NCI-H187 (cell line): ENCODE measurements at regions not wholly inside any gene's neighbourhood (a gene's known extent, or its start where the extent isn't known, plus 50 kb on each side); places are given as distances from the start of the nearest gene placed in this dataset.
"Not testable (repeated sequence)": the region's sequence is repeated elsewhere in the genome, so short reads cannot be mapped to it uniquely, and the experiment has no call there.

Experiments used
- DNase-seq, 2 experiments: peaks; one replicate each; lab custom pipeline; 2025; lab: John Stamatoyannopoulos, UW

DNA sequence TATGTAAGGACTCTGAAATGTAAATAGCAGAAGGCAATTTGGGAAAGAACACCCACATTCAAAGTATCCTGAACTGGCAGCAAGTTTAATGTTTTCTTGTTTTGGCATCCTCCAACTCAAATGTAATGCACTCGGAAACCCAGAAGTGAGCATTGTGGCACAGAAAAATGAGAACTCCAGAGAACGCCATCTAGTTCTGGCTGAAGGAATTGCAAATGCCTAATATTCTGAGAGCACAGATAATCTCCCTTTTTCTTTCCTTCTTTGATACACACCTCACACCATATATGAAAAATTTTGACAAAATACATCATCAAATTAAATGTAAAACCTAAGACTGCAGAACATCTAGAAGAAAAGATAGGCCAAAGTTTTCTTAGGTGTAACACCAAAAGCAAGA is 52.1 kb downstream of the PWWP3B start:
- DNase-seq = no peak

DNA sequence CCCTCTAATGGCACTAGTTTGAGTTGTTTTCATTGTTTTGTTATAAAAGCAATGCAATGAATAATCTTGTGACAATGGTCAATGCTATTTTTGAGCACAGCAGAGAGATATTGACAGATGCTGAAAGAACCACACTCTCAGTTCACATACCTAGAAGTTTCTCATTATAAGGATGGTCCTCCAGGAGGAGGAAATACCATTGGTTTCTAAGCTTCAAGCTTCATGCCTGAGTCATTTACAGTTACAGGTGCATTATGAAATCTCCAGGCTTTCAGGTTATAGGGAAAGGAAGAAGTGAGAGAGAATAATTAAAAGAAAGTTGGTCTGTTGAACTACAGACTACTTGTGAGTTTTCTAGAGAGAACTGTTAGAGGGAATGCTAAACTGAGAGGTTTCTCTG is 75.3 kb downstream of the PWWP3B start:
- no peak for DNase-seq

DNA sequence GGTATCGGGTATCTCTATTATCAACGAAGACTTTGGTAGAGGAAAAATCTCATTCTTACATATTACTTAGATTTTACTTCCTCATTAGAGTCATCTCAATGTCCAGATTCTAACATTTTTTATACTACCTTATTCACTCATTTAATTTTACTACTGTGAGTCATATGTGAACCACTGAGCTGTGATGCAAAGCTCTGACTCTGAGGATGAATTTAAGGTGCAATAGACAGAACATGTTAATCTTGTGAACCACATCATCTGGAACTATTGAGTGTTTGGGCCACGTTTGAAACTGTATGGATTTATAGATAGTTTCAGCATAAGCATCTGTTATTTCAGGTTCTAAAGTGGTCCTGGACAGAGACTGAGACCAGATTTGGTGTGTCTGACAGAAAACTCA is 78.4 kb downstream of the PWWP3B start:
- DNase-seq = no peak

DNA sequence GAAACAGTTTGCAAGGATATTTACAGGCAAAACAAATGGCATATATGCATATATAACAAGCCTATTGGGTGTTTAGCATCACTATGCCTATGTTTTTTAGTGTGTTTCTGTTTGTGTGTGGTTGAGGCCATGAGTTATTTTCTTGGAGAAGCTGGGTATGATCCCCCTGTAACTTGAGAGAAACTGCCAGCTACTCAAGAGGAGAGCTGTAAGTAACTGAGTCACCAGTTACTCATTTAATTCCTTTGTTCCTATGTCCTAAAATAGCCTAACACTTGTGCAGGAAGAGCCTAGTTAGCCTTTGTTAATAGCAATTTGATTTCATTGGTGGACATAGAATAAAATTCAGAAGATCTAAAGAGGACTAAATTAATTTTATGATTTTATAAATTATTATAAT is 79.1 kb downstream of the PWWP3B start:
- no peak for DNase-seq

DNA sequence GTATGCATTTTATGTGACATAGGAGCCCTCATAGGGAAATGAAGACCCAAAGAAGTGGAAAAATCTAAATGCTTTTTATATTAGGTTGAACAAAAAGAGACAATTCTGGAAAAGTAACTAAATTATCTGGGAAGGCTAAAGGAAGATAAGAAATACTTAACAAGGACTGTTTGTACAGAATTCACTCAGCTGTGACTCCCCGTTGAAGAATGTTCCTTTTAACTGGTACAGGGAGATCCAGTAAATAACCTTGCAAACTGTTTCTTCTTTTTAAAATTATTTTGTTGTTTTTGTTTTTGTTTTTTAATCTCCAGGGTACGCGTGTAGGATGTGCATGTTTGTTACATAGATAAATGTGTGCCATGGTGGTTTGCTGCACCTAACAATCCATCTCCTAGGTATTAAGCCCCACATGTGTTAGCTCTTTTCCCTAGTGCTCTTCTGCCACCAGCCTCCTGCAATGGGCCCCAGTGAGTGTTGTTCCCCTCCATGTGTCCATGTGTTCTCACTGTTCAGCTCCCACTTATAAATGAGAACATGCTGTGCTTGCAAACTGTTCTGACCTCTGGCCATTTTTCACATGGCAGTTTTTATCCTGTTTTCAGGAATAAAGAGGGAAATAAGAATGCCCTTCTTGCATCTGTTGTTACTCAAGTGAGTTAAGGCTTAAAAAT is 81.7 kb downstream of the PWWP3B start:
- no peak for DNase-seq

DNA sequence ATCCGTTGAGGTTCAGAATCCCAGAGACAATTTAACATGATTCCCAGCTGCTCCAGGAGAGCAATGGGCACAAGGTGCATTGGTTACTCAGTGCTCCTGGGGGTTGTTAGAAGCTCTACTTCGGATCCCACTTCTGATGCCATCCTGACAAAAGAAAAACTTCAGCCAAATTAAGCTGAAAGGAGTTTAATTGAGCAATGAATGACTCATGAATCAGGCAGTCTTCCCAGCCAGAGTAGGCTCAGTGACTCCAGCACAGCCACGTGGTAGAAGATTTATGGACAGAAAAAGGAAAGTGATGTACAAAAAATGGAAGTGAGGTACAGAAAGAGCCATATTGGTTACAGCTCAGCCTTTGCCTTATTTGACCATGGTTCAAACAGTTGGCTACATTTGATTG is 95.7 kb downstream of the PWWP3B start:
- no peak for DNase-seq

DNA sequence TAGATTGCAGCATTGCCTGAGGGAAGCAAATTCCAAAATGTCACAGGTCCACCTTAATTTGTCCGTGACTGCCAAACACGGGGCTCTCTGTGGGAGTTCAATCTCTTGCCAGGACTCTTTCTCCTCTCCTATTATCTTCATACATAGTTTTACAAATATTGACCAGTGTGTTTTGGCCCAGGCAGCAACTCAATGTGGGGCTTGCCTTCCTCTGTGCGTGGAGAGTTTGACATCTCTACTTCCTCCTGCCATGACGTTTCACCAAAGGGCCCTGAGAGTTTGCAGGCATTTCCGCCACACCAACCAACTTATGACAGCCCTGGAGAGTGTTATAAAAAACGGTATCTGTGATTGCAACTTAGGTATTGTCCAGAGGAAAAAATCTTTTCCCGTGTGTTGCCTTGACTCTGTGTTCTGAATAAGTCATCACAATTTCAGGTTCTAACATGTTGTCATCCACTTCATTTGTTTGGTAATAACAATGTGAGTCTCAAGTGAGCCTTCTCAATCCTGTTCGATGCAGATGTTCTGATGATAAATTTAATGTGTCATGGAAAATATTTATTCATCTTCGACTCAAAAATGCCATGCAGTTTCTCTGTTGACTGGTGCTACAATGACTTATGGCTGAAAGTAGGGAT is 106.0 kb downstream of the PWWP3B start:
- DNase-seq = not testable (repeated sequence)

DNA sequence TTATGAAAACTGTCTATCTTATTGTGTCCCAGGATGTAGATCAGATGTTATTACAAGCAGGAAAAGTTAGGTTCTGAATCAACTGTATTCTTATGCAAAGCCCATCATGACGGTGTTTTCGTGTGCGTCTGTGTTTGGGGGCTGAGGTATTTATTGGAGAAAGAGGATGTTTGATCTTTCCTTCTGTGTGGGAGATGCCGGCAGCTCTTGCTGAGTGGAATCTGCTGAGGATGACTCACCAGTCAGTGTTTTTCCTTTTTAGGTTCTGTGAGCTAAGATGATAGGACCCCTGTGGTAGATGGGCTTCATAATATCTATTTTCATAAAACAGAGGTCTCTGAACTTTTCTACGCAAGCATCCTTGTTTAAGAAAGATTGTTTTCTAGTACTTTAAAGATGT is 107.1 kb downstream of the PWWP3B start:
- not testable (repeated sequence) for DNase-seq

DNA sequence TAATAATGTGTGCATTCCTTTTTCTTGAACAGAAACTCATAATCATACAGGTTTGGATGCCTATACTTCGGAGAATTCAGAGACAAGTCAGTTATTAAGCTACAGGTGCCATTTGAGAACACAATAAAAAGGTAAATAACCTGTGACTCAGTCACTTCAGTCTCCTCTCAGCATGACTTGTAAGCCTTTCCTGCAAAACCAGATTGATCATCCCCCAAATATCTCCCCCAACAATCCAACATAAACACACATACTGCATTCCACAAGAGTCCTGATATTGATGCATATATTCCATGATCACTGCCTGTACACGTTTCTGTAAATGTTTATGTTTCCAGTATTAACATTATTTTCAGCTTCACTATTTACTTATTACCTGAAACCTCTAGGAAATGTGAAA is 110.8 kb downstream of the PWWP3B start:
- no peak for DNase-seq

DNA sequence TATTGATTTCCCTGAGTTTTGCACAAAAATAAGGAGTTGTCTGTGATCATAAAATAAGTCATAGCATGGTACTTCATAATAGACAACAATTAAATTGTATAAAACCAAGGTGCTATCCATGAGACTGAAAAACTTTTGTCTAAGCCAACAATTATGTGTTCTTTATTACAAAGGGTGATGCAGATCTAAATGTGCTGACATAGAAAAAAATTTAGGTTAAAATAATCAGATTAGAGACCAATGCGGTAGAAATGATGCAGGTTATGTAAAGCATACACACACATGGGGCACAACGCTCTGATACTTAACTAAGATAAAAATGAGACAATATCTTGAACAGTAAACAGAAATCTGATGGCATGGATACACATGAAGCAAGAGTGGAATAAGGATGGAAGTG is 113.3 kb downstream of the PWWP3B start:
- no peak for DNase-seq

DNA sequence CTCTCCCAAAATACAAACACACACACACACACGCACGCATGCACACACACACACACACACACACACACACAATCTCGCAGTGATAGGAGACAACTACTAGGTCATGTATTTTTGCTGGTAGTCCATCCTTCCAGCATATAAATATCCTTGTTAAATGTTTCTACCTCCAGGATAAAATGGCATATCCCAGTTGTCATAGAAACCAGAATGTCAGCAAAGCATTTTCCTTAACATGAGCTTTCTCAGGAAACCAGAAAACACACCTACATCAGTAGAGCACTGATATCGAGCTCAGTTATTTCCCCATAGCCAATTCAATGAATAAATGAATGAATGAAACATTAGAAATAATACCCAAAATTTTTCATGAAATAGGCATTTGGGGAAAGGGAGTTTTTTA is 115.7 kb downstream of the PWWP3B start:
- DNase-seq = no peak

DNA sequence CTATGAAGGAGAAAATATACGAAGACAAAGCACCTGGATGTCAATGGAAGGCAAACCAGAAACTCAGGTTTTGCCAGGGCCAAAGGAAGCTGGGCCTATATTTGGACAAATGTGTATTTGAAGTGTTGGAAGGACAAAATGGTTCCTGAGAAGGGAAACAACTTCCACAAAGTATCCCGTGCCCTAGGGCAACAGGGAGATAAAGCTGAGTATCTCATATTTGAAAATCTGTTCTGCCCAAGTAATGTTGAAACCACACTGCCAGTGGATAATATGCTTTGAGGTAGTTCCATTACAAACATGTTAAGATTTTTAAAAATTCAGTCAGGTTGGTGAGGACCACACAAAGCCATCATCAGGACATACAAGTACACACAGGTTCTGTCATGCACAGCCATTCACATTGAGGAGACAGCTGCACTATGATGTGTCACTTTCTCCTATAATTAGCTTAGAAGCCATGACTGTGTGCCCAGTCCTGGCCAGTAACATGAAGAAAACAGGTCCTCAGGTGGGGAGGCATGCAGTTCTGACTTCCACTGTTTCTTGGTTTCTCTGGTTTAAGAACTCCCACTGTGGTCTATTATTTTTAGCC is 116.4 kb downstream of the PWWP3B start:
- DNase-seq = no peak

DNA sequence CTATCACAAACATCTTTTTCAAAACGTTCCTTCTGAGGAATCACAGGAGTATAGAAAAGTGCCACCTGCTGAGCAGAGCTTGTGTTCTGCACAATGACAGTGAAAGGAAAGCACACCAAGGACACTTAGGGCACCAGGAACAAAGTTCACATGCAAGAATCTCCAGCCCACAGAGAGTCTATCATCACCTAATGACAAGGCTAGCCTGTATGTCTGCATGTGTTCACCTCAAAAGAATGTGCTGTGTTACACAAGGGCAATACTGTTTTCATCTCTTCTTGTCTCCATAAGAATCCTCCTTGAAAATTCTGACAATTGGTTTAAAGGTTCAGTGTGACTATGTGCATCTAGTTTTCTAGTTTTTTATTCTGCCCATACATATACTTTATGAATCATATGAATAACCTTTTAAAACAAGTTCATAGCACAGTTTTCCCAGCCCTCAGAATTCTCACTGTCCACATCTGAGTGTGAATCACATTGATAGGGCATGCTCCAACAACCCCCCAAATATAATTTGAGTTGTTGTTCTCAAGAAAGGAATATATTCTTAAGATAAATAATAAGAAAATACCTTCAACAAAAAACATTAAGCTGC is 118.0 kb downstream of the PWWP3B start:
- DNase-seq = no peak

DNA sequence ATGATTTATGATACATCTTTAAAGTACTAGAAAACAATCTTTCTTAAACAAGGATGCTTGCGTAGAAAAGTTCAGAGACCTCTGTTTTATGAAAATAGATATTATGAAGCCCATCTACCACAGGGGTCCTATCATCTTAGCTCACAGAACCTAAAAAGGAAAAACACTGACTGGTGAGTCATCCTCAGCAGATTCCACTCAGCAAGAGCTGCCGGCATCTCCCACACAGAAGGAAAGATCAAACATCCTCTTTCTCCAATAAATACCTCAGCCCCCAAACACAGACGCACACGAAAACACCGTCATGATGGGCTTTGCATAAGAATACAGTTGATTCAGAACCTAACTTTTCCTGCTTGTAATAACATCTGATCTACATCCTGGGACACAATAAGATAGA is 122.7 kb downstream of the PWWP3B start:
- DNase-seq = not testable (repeated sequence)

DNA sequence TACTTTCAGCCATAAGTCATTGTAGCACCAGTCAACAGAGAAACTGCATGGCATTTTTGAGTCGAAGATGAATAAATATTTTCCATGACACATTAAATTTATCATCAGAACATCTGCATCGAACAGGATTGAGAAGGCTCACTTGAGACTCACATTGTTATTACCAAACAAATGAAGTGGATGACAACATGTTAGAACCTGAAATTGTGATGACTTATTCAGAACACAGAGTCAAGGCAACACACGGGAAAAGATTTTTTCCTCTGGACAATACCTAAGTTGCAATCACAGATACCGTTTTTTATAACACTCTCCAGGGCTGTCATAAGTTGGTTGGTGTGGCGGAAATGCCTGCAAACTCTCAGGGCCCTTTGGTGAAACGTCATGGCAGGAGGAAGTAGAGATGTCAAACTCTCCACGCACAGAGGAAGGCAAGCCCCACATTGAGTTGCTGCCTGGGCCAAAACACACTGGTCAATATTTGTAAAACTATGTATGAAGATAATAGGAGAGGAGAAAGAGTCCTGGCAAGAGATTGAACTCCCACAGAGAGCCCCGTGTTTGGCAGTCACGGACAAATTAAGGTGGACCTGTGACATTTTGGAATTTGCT is 123.8 kb downstream of the PWWP3B start:
- not testable (repeated sequence) for DNase-seq

DNA sequence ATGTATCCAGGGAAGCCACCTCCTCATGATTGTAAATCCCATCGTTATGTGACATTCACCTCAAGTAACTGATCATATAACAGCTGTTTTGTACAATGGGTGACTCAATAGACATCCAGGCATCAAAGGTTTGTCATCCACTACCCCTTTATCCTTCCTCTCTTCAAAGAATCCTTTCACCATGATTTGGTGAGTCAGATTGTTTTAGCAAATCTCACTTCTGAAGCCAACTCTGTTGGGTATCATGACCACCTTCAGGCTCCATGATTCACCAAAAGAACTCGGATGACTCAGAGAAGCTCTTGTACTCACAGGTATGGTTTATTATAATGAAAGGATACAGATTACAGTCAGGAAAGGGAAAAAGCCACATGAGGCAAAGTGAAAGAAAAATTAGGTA is 132.1 kb downstream of the PWWP3B start:
- no peak for DNase-seq

DNA sequence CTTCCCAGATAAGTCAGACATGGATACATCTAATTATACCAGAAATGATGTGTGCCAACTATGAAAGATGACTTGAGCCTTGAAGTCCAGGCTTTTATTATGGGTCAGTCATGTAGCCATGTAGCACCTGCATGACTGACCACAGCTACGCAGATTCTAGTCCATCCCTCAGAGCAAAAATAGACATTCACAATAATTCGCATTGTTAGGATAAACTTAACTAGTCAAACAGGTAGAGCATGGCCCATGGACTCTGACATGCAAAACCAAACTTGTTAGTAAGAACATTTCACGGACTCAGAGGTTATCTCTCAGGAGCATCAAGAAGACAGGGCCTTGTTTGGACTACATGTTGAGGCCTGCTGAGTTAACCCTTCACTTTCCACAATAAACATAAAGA is 132.6 kb downstream of the PWWP3B start:
- no peak for DNase-seq

DNA sequence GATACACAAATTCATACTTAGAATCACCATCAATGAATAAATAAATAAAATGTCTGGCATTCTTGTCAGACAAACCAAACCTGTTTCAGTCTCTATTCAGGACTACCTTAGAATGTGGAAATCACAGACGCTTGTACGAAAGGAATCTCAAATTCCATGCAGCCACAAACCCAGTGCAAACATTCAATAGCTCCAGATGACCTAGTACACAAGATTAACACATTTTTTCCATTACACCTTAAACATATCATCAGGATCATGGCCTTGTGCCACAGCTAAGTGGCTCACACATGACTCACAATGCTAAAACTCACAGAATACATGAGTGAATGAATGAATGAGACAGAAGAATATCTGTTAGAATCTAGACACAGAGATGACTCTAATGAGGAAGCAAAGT is 134.2 kb downstream of the PWWP3B start:
- DNase-seq = no peak

DNA sequence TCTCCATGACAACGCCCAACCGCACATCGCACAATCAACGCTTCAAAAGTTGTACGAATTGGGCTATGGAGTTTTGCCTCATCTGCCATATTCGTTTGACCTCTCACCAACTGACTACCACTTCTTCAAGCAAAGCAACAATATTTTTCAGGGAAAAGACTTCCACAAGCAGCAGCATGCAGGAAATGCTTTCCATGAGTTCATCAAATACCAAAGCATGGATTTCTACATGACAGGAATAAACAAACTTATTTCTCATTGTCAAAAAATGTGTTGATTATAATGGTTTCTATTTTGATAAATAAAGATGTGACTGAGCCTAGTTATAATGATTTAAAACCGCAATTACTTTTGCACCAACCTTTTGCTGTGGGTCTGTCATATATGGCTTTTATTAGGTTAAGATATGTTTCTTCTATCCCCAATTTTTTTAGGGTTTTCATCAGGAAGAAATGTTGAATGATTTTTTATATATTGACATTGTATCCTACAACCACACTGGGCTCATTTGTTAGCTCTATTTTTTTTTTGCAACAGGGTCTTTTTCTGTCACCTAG is 138.4 kb downstream of the PWWP3B start:
- DNase-seq = no peak

DNA sequence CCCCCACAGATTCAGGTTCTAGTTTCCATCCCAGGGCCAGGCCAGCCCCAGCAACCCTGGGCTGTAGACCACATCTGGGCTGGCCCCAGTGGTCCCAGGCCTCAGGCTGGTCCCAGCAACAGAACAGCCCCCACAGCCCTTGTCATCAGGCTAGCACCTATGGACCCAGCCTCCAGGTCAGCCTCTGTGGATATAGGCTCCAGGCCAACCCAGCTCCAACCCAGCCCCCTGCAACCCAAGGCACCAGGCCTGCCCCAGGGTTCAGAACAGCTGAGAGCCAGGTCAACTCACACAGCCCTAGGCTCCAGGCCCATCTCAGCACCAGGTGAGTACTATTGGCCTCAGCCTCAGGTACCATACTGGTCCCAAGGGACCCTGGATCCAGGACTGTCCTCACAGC is 155.3 kb downstream of the PWWP3B start:
- DNase-seq = no peak

DNA sequence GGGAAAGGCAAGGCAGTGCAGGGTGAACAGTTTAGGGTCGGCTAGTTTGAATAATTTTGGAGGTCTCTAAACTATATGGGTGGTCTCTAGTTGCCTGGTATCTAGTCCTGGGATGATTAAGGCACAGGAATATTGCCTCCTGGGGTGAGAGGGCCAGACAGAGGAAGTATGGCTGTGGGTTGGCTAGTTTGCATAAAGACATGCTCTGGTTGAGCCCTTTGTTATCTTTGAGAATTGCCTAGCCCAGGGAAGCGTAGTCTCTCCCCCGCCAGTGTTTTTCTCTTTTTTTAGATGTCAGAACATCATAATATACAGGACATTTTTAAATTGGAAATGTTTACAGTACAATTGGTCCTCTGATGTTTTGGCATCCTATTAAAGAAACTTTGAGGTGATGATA is 163.5 kb downstream of the PWWP3B start:
- no peak for DNase-seq

DNA sequence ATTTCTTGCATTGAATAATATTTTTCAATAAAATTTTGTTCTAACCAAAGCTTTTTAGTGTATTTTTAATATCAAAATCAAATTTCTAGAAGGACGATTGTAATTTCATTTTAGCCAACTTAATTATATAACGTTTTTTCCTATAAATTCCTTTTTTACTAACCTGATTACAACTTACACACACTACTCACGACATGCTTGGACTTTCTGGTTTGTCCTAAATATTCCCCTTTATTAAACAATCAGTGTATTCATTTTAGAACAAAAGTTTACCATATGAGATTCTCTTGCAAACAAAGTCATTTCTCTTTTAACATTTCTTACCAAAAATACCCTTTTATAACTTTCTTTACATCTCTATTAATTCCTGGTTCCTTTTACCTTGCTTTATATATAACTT is 173.7 kb downstream of the PWWP3B start:
- no peak for DNase-seq

DNA sequence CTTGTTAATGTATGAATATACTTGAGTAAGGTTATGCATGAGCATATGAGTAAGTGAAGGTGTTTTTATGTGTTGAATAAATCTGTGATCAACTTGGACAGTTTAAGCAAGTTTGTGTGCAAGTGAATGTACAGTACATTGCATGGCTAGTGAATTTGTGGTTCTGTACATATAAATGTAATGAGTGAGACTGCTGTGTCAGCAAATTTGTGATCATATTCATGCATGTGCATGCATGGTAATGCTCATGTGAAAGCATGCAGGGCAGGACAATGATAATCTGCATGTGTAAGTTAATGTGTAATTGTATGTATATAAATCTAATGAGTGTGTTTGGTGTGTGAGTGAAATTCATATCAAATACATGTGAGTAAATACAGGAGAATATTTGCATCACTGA is 188.5 kb downstream of the PWWP3B start:
- DNase-seq = no peak
